Uterus (tissue), 2 donors: ENCODE measurements at regions not wholly inside any gene's neighbourhood (a gene's known extent, or its start where the extent isn't known, plus 50 kb on each side); places are given as distances from the start of the nearest gene placed in this dataset.

Source experiments
- CTCF ChIP-seq, 4 experiments: fragments of 200-600 bp in 2 of 4; fragments of 450-650 bp in 2 of 4; sonication (generic) in 2 of 4; IDR thresholded peaks; one replicate each; pipeline ENCODE4 v1.5.1; 2016 to 2019; ENCODE audit warnings: antibody characterized with exemption in 4 of 4, mild to moderate bottlenecking in 2 of 4, moderate library complexity in 1 of 4
- POLR2A ChIP-seq, 2 donors: fragments of 450-650 bp; IDR thresholded peaks; one replicate each; pipeline ENCODE4 v1.6.1; 2016; ENCODE audit warnings: antibody characterized with exemption in 2 of 2, mild to moderate bottlenecking in 1 of 2, moderate library complexity in 1 of 2

GRCh38 chr9:113720495-113720894 is 155.6 kb upstream of the ZNF618 start:
- TF ChIP-seq CTCF (IDR thresholded peaks at IDR 0.05) (no peak), POLR2A (IDR thresholded peaks at IDR 0.05) (no peak)
